ENCODE measurements at regions not wholly inside any gene's neighbourhood (a gene's known extent, or its start where the extent isn't known, plus 50 kb on each side); places are given as distances from the start of the nearest gene placed in this dataset.

GRCh38 chr1:178643831-178644230 is 81.2 kb upstream of the RALGPS2 start:
- no peak for TF ChIP-seq POLR2A (IDR thresholded peaks at IDR 0.05)
- TF ChIP-seq CTCF (IDR thresholded peaks at IDR 0.05) = no peak
- TF ChIP-seq EP300 (IDR thresholded peaks at IDR 0.05) = no peak
- no peaks in the 10 kb centered on the region for H3K9me3 ChIP-seq
- no peaks in the 10 kb centered on the region for H3K36me3 ChIP-seq
- no peaks in the 10 kb centered on the region for H3K27me3 ChIP-seq
- no peak overlapping the region for H3K27ac ChIP-seq
- no peak for DNase-seq
- H3K4me3 ChIP-seq = no peak overlapping the region
- intact Hi-C loops (cut with DNase I) = no loop called here
- WGBS, 3 donors = 72 to 89% (median 76%) methylated on average over 6 of the region's 6 CpGs
- peaks cover 4% of the 10 kb centered on the region for H3K4me1 ChIP-seq (ENCODE audit: insufficient read depth)

DNA sequence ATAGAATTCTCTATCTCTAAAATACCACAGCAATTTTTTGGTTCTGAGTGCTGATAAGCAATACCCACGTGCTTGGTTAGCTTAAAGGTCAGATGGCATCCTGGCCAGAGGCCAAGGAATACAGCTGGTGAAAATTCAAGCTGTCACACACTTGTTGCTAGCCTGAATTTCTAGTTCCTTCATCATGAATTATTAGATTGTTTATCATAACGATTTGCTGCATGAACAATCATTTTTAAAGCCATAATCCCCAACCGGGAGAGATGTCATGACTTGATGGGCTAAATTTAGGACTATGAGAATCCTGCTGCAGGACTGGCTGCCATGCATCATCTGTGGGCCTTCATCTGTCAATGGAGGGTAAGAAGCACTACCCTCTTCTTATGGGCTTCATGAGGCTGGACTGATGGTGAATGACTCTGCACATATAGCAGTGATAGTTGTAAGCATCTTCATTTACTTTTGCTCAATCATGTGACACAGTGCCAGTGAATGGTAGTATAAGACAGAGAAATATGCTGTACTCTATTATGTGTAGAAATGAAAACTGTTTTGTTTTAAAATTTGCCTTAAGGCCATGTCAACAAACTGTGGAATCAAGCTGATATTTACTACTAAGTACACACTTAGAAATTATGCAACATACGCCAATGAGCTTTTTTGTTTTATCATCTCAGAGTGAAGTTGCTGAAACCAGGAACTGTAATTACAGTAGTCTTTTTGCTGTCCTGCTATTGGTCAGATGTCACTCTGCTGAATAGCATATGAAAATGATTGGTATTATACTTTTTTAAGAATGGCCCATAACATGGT is 80.5 kb upstream of the RALGPS2 start:
- no peak overlapping the region for H3K27ac ChIP-seq
- TF ChIP-seq EP300 (IDR thresholded peaks at IDR 0.05) (no peak), CTCF (IDR thresholded peaks at IDR 0.05) (no peak), POLR2A (IDR thresholded peaks at IDR 0.05) (no peak)
- H3K9me3 ChIP-seq = no peaks in the 10 kb centered on the region
- H3K4me1 ChIP-seq (ENCODE audit: insufficient read depth) = peaks cover 4% of the 10 kb centered on the region
- H3K36me3 ChIP-seq = no peaks in the 10 kb centered on the region
- DNase-seq = peak in 2 of 5 donors; percentile 31 to 38
- 29 to 32% (median 29%) methylated on average over 4 of the region's 4 CpGs for WGBS, 3 donors
- H3K4me3 ChIP-seq = no peak overlapping the region
- H3K27me3 ChIP-seq = no peaks in the 10 kb centered on the region
- intact Hi-C loops (cut with DNase I) = no loop called here

GRCh38 chr1:178645157-178645807 is 79.8 kb upstream of the RALGPS2 start:
- Histone ChIP-seq H3K27ac (no peak overlapping the region), H3K27me3 (no peaks in the 10 kb centered on the region), H3K4me3 (no peak overlapping the region), H3K9me3 (no peaks in the 10 kb centered on the region), H3K4me1 (ENCODE audit: insufficient read depth) (peaks cover 4% of the 10 kb centered on the region), H3K36me3 (no peaks in the 10 kb centered on the region)
- no peak for TF ChIP-seq EP300 (IDR thresholded peaks at IDR 0.05)
- TF ChIP-seq CTCF (IDR thresholded peaks at IDR 0.05) = no peak
- TF ChIP-seq POLR2A (IDR thresholded peaks at IDR 0.05) = no peak
- DNase-seq = no peak
- intact Hi-C loops (cut with DNase I) = no loop called here
- 56 to 73% (median 60%) methylated on average over 5 of the region's 5 CpGs for WGBS, 3 donors

GRCh38 chr1:178645808-178646200 is 79.2 kb upstream of the RALGPS2 start:
- DNase-seq = no peak
- Histone ChIP-seq H3K4me3 (no peak overlapping the region), H3K4me1 (ENCODE audit: insufficient read depth) (peaks cover 4% of the 10 kb centered on the region), H3K9me3 (no peaks in the 10 kb centered on the region), H3K36me3 (no peaks in the 10 kb centered on the region), H3K27me3 (no peaks in the 10 kb centered on the region), H3K27ac (no peak overlapping the region)
- 82 to 84% (median 84%) methylated on average over 2 of the region's 2 CpGs for WGBS, 3 donors
- TF ChIP-seq EP300 (IDR thresholded peaks at IDR 0.05) (no peak), CTCF (IDR thresholded peaks at IDR 0.05) (no peak), POLR2A (IDR thresholded peaks at IDR 0.05) (no peak)
- intact Hi-C loops (cut with DNase I) = no loop called here

Data from ovary (tissue), 7 donors.